ENCODE measurements at regions not wholly inside any gene's neighbourhood (a gene's known extent, or its start where the extent isn't known, plus 50 kb on each side); places are given as distances from the start of the nearest gene placed in this dataset.

- peaks cover 4% of the 10 kb centered on the region for H3K4me1 Mint-ChIP-seq
- Histone ChIP-seq H3K9me3 (ENCODE audit: control insufficient read depth, low read length) (no peaks in the 10 kb centered on the region), H3K9ac (ENCODE audit: extremely low read depth, low read length, poor library complexity, severe bottlenecking) (no peak overlapping the region), H3K4me1 (ENCODE audit: control insufficient read depth, insufficient read depth, low read length) (peaks cover 3% of the 10 kb centered on the region), H3K36me3 (ENCODE audit: control insufficient read depth, insufficient read depth, low read length) (no peaks in the 10 kb centered on the region), H3K27ac (ENCODE audit: low read depth, low read length) (no peak overlapping the region), H3K4me3 (ENCODE audit: low read length) (no peak overlapping the region), H3K27me3 (ENCODE audit: control insufficient read depth, insufficient read depth, low read length, poor library complexity, severe bottlenecking) (no peaks in the 10 kb centered on the region)
- DNase-seq, result no peak
- no peak for TF ChIP-seq CTCF (conservative IDR thresholded peaks at IDR 0.05)
- 88 to 92% methylated on average over 5 to 6 of the region's 6 CpGs for WGBS, 2 experiments (ENCODE audit: insufficient coverage in 1 of 2, insufficient read length in 1 of 2)
- no peaks in the 10 kb centered on the region for H3K9me3 Mint-ChIP-seq
- H3K27me3 Mint-ChIP-seq (ENCODE audit: insufficient read depth), result no peaks in the 10 kb centered on the region
- no peak overlapping the region for H3K27ac Mint-ChIP-seq
- H3K4me3 Mint-ChIP-seq, result no peak overlapping the region
- no peaks in the 10 kb centered on the region for H3K36me3 Mint-ChIP-seq (ENCODE audit: low read depth)
These were observed 519.5 kb upstream of the CHAC2 start for GRCh38 chr2:53247956-53248735.

GRCh38 chr2:53243430-53243829 lies 524.2 kb upstream of the CHAC2 start:
- no peak for TF ChIP-seq CTCF (conservative IDR thresholded peaks at IDR 0.05)
- no peak overlapping the region for H3K9ac ChIP-seq (ENCODE audit: extremely low read depth, low read length, poor library complexity, severe bottlenecking)
- no peaks in the 10 kb centered on the region for H3K9me3 ChIP-seq (ENCODE audit: control insufficient read depth, low read length)
- H3K9me3 Mint-ChIP-seq, result no peaks in the 10 kb centered on the region
- peaks cover 2% of the 10 kb centered on the region for H3K4me1 Mint-ChIP-seq
- no peaks in the 10 kb centered on the region for H3K36me3 ChIP-seq (ENCODE audit: control insufficient read depth, insufficient read depth, low read length)
- no peaks in the 10 kb centered on the region for H3K27me3 Mint-ChIP-seq (ENCODE audit: insufficient read depth)
- H3K4me1 ChIP-seq (ENCODE audit: control insufficient read depth, insufficient read depth, low read length), result no peaks in the 10 kb centered on the region
- H3K4me3 Mint-ChIP-seq, result no peak overlapping the region
- no peaks in the 10 kb centered on the region for H3K36me3 Mint-ChIP-seq (ENCODE audit: low read depth)
- no peak for DNase-seq
- H3K27ac Mint-ChIP-seq, result no peak overlapping the region
- no peaks in the 10 kb centered on the region for H3K27me3 ChIP-seq (ENCODE audit: control insufficient read depth, insufficient read depth, low read length, poor library complexity, severe bottlenecking)
- H3K27ac ChIP-seq (ENCODE audit: low read depth, low read length), result no peak overlapping the region
- no peak overlapping the region for H3K4me3 ChIP-seq (ENCODE audit: low read length)

GRCh38 chr2:53242090-53242489 lies 525.5 kb upstream of the CHAC2 start:
- H3K36me3 ChIP-seq (ENCODE audit: control insufficient read depth, insufficient read depth, low read length), result no peaks in the 10 kb centered on the region
- no peaks in the 10 kb centered on the region for H3K27me3 Mint-ChIP-seq (ENCODE audit: insufficient read depth)
- TF ChIP-seq CTCF (conservative IDR thresholded peaks at IDR 0.05), result no peak
- H3K4me1 Mint-ChIP-seq, result no peaks in the 10 kb centered on the region
- no peak overlapping the region for H3K4me3 ChIP-seq (ENCODE audit: low read length)
- 92 to 100% methylated on average over 3 of the region's 3 CpGs for WGBS, 2 experiments (ENCODE audit: insufficient coverage in 1 of 2, insufficient read length in 1 of 2)
- H3K4me1 ChIP-seq (ENCODE audit: control insufficient read depth, insufficient read depth, low read length), result no peaks in the 10 kb centered on the region
- DNase-seq, result no peak
- H3K9ac ChIP-seq (ENCODE audit: extremely low read depth, low read length, poor library complexity, severe bottlenecking), result no peak overlapping the region
- no peak overlapping the region for H3K27ac Mint-ChIP-seq
- no peaks in the 10 kb centered on the region for H3K9me3 ChIP-seq (ENCODE audit: control insufficient read depth, low read length)
- H3K36me3 Mint-ChIP-seq (ENCODE audit: low read depth), result no peaks in the 10 kb centered on the region
- no peak overlapping the region for H3K4me3 Mint-ChIP-seq
- H3K9me3 Mint-ChIP-seq, result no peaks in the 10 kb centered on the region
- no peaks in the 10 kb centered on the region for H3K27me3 ChIP-seq (ENCODE audit: control insufficient read depth, insufficient read depth, low read length, poor library complexity, severe bottlenecking)
- no peak overlapping the region for H3K27ac ChIP-seq (ENCODE audit: low read depth, low read length)
